HL-60 (cell line): ENCODE measurements at regions not wholly inside any gene's neighbourhood (a gene's known extent, or its start where the extent isn't known, plus 50 kb on each side); places are given as distances from the start of the nearest gene placed in this dataset.
"Not testable (repeated sequence)": the region's sequence is repeated elsewhere in the genome, so short reads cannot be mapped to it uniquely, and the experiment has no call there.

ENCODE experiments used
- DNase-seq, 2 experiments: peaks; one replicate each; pipeline ENCODE4 v3.0.0-alpha.2; 2010 to 2020; ENCODE audit warnings: low read depth in 1 of 2, low spot score in 1 of 2
- H3K27ac ChIP-seq: fragments of 250-450 bp; sonication (Bioruptor Pico); replicated peaks from 2 replicates; pipeline ENCODE4 v1.5.1; 2020; ENCODE audit warnings: mild to moderate bottlenecking, moderate library complexity
- H3K27me3 ChIP-seq: fragments of 250-450 bp; sonication (Bioruptor Pico); 2 replicates; pipeline ENCODE4 v1.5.1; 2021; ENCODE audit warnings: mild to moderate bottlenecking, moderate library complexity; ENCODE audit not compliant: insufficient read depth, poor library complexity, severe bottlenecking
- H3K4me3 ChIP-seq: replicated peaks from 2 replicates; pipeline ENCODE4 v1.5.1; 2011; ENCODE audit warnings: mild to moderate bottlenecking, control low read depth, low read length; ENCODE audit not compliant: insufficient read depth
- CTCF ChIP-seq: IDR thresholded peaks from one replicate; pipeline ENCODE4 v1.5.1; 2011; ENCODE audit warnings: low read length, control low read depth, inconsistent platforms; ENCODE audit not compliant: insufficient read depth
- GABPA ChIP-seq: IDR thresholded peaks from 2 replicates; pipeline ENCODE4 v1.6.1; 2012; ENCODE audit warnings: low read depth
- POLR2AphosphoS5 ChIP-seq: IDR thresholded peaks from 2 replicates; pipeline ENCODE4 v1.6.1; 2012; ENCODE audit warnings: low read depth
- REST ChIP-seq: IDR thresholded peaks from 2 replicates; pipeline ENCODE4 v1.6.1; 2012; ENCODE audit warnings: low read depth; ENCODE audit not compliant: insufficient replicate concordance
- SPI1 ChIP-seq: IDR thresholded peaks from 2 replicates; pipeline ENCODE4 v1.6.1; 2012; ENCODE audit warnings: low read depth, mild to moderate bottlenecking, borderline replicate concordance

DNA sequence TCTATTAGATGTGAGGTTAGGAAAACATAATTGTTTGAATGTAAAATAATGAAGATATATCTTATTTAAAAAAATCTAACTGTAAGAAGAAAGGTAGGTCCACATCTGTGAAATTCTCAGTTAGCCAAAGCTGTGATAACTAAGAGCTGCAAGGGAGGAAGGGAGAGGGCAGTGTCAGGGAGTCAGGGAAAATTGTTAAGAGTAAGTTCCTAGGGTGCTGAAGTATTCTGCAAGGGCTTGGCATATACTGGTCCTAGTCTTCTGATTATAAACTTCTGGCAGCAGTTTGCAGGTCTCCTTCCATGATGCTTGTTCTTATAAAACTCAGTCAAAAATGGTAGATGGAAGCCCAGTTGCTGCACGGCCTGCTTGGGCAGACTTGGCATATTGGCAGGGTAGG is 233.2 kb downstream of the NMUR2 start:
- no peak overlapping the region for H3K27ac ChIP-seq
- H3K27me3 ChIP-seq: peaks cover 5% of the 10 kb centered on the region
- DNase-seq: no peak
- TF ChIP-seq REST (no peak), CTCF (no peak), SPI1 (no peak), POLR2AphosphoS5 (no peak), GABPA (no peak)
- H3K4me3 ChIP-seq: no peak overlapping the region

GRCh38 chr5:152170350-152170749 is 234.7 kb downstream of the NMUR2 start:
- TF ChIP-seq POLR2AphosphoS5 (no peak), REST (no peak), SPI1 (no peak), CTCF (no peak), GABPA (no peak)
- H3K27me3 ChIP-seq: peaks cover 8% of the 10 kb centered on the region
- DNase-seq: no peak

DNA sequence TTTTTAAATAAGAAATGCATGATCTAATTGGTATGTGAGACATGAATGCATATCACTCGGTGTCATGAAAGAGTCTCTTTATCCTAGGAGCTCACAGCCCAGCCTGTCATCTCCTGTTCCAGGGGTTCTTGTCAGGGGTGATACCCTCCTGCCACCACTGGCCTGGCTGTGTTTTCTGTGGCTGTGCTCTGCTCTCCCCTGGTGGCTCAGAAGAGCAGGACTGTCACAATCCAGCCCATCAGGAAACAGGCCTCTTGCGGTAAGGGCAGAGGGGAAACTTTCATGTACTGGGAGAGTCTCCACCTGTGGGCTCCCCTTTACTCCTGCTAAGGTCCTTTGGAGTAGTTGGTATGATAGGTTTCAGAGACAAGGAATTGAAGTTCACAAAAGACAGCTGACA is 240.2 kb upstream of the GLRA1 start:
- no peak for TF ChIP-seq POLR2AphosphoS5
- TF ChIP-seq CTCF: no peak
- TF ChIP-seq REST: no peak
- TF ChIP-seq SPI1: no peak
- TF ChIP-seq GABPA: no peak
- no peak for DNase-seq
- H3K27ac ChIP-seq: no peak overlapping the region
- H3K4me3 ChIP-seq: no peak overlapping the region
- H3K27me3 ChIP-seq: peaks cover 3% of the 10 kb centered on the region

More at GRCh38 chr5:152170350-152170749, 234.7 kb downstream of the NMUR2 start:
- Histone ChIP-seq H3K27ac (no peak overlapping the region), H3K4me3 (no peak overlapping the region)

DNA sequence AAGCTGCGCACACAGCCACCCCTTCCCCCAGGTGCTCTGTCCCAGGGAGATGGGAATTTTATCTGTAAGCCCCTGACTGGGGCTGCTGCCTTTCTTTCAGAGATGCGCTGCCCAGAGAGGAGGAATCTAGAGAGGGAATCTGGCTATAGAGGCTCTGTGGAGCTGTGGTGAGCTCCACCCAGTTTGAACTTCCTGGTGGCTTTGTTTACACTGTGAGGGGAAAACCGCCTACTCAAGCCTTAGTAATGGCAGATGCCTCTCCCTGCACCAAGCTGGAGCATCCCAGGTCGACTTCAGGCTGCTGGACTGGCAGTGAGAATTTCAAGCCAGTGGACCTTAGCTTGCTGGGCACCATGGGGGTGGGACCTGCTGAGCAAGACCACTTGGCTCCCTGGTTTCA is 235.2 kb upstream of the GLRA1 start:
- H3K27ac ChIP-seq, H3K4me3 ChIP-seq, DNase-seq, H3K27me3 ChIP-seq: not testable (repeated sequence)

- not testable (repeated sequence) for H3K4me3 ChIP-seq, H3K27me3 ChIP-seq, H3K27ac ChIP-seq, DNase-seq
Measured at GRCh38 chr5:152154452-152154851, 229.8 kb upstream of the GLRA1 start.
